Left renal pelvis (tissue), 4 donors: ENCODE measurements at regions not wholly inside any gene's neighbourhood (a gene's known extent, or its start where the extent isn't known, plus 50 kb on each side); places are given as distances from the start of the nearest gene placed in this dataset.

Experiments used
- DNase-seq, 4 donors: peaks; one replicate each; pipeline ENCODE4 v3.0.0-alpha.2; 2013; ENCODE audit warnings: low read depth in 4 of 4, low spot score in 3 of 4

DNA sequence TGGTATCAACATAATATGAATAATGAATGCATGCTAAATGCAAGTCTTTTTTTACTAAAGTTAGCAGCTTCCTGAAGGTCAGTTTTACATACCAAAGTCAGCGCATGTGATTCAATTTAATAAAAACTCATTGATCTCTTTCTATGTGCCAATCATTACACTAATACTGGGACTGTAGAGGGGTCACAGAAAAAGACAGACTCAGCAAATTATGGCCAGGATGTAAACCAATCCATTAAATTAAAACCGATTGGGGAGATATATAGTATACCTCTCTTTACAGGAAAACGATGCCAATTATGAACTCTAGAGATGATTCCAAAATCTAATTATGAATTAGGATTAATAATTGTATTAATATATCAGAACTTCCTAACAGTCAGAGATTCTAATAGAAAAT lies 624.4 kb upstream of the PCDH20 start:
- no peak for DNase-seq

DNA sequence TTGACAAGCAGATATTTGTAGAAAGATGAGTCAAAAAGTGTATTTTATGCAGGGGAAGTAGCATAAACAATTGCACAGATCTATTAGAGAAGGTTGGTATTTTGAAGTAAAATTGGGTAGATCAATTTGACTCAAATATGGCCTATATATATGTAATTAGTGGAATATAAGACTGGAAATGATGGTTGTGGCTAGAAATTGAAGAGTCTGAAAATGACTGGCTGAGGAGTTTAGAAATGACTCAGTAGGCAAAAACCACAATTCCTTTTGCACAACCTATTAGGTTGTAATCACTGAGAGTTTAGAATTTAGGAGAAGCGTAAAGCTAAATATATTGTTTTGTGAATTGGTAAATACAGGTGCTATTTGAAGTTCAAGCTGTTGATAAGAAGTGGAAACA lies 622.6 kb upstream of the PCDH20 start:
- no peak for DNase-seq

DNA sequence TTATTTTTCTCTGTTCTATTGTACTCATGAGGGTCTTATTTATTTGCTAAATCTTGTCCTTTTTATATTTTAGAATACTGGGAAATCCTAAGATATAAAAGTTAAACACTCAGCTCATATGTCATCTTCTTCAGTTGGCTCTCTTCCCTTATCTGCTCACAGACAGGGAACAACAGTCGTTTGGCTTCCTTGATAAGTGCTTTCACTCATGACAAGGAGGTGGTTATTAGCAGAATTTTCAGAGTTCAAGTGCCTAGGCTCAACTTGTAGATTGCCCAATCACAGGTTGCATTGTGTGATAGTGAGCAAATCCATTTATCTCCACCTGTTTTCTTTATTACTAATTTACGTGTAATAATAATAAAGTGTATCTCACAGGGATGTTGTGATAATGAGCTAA lies 620.3 kb upstream of the PCDH20 start:
- no peak for DNase-seq

DNA sequence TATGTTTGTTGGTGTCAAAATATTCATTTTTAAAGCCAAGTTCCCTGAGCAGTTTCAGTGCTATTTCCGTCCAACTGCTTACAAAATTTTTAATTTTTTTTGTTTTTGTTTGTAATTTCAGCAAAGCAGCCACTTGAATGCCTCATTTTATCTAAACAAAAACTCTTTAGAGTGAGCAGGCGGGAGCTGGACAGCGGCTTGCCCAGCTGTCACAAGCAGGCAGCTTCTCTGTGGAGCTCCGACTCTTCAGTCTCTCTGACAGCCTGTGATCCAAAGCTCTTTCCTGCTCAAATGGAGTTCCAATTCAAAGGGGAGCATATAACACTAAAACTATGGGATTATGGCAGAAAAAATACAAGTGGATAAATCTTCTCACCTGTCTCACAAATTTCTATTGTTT lies 618.3 kb upstream of the PCDH20 start:
- no peak for DNase-seq

DNA sequence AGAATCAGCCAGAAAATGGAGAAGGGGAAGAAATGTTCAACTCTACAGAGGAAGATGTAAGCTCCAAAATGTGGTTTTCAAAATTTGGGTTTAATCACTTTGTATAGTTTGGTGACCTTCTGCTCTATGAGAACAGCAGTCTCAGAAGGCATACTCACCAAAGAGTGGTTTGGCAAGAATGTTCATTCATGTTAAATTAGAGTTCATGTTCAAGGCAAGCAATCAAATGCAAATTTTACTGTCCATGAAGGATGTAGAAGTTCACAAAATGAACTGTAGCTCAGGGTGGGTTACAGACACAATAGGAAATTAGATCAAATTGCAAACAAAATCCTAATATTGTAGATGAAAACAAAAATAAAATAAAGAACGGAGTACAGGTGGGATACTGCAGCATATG lies 606.7 kb upstream of the PCDH20 start:
- DNase-seq, result no peak

GRCh38 chr13:62019858-62020257 lies 604.2 kb upstream of the PCDH20 start:
- DNase-seq, result no peak

DNA sequence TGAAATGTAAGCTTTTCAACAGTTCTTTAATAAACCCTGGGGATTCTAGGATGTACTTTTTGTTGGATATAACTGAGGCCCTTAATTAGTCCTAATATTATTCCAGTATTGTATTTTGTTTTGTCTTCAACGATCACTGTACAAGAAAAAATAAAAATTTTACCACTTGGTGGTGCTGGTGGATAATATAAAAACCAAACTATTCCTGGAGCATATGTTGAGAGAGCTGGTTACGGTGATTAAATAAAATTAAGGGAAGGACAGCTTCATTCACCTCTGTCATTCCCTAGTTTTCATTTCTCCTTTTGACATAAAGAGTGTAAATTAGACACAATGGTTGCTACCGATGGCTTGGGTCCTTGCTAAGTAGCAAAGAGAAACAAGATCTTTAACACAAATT lies 598.6 kb upstream of the PCDH20 start:
- DNase-seq, result peak in 3 of 4 donors; percentile 5 to 21 (median 12)

- DNase-seq, result no peak
Measured at GRCh38 chr13:62003452-62003851, 587.8 kb upstream of the PCDH20 start.

DNA sequence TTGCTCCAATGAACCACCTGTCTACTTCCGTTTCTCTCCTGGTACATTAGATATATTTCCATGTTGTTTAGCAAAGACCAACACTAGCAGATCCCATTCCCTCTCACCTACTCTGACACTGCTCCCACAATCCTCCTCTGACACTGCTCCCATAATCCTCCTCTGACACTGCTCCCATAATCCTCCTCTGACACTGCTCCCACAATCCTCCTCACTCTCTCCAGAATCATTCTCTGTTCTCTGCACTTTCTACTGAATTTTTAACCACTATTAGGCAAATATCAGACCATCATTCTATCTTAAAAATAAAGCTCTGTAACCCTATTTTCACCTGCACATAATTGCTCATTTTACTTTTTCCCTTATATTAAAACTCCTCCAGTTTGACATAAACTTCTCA lies 578.5 kb upstream of the PCDH20 start:
- no peak for DNase-seq

GRCh38 chr13:61989978-61990377 lies 574.3 kb upstream of the PCDH20 start:
- no peak for DNase-seq

DNA sequence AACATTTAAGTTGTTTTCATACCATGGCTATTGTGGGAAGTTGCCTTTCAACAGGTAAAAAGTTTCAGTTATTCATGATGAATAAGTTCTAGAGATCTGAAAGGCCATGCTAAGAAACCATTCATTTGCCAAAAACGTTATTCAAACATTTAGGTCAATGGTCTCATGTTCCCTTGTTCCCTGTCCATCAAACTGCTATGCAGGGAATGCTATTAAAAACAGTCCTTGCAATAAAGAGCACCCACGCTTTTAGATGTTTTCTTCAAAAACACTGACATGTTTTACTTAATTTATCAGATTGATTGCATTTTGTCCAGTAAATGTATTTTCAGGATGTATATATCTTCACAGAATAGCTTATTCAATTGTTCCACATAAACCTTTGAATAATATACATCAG lies 573.2 kb upstream of the PCDH20 start:
- DNase-seq, result no peak

- DNase-seq, result no peak
Measured at GRCh38 chr13:61975001-61975400, 559.4 kb upstream of the PCDH20 start.

- DNase-seq, result no peak
Measured at GRCh38 chr13:61965756-61966155, 550.1 kb upstream of the PCDH20 start.

GRCh38 chr13:61960981-61961380 lies 545.3 kb upstream of the PCDH20 start:
- no peak for DNase-seq

GRCh38 chr13:61954092-61954491 lies 538.4 kb upstream of the PCDH20 start:
- DNase-seq, result peak in 2 of 4 donors; percentile 14

DNA sequence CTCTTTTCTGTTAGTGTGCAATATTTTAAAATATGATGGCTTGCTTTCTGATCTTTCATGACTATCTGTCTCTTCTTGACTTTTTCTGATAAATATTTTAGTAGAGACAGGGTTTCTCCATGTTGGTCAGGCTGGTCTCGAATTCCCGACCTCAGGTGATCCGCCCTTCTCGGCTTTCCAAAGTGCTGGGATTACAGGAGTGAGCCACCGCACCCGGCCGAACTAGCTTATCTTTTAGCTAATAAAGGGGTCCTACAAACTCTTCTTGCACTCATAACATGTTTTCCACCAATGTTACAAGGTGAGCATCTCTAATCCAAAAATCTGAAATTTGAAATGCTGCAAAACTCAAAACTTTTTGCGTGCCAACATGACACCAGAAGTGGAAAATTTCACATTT lies 535.2 kb upstream of the PCDH20 start:
- no peak for DNase-seq

DNA sequence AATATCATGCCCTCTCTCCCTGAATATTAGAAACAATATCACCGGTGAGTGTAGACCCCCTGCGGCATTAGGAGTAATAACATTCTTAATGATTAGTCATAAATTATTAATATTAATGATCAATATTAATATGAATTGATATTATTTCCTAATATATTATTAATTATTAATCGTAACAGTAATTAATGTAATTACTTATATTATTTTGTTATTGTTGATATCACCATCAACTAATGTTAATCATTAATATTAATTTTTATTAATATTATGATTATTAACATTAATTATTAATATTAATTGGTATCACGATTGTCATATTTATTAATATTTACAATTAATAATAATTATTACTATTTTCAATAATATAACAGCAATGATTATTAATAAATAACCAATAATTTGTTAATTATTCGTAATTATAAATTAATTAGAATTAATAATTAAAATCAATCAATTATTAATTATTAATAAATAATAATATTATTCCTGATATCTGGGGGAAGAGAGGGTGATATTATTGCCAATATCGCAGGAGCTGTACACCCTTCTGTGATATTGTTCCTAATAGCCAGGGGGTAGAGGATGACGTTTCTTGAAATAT lies 528.8 kb upstream of the PCDH20 start:
- DNase-seq, result no peak

GRCh38 chr13:61935710-61936109 lies 520.1 kb upstream of the PCDH20 start:
- DNase-seq, result no peak

DNA sequence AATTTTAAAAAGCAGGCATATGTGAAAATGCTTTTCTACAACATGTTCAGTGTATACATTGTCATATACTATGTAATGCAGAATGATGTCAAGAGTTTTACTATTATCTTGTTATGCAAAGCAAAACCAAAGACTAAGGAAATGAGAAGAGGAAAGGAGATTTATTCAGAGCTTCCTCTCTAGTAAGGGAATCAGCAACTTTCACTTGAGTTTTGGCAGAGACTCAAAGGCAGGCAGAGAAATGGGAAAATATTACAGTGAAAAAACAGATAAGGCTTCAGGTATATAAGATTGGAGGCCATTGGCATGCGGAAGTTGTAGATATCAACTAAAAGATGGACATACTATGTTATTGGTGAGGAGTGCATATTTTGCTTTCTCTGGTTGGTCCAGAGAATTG lies 512.0 kb upstream of the PCDH20 start:
- DNase-seq, result no peak

DNA sequence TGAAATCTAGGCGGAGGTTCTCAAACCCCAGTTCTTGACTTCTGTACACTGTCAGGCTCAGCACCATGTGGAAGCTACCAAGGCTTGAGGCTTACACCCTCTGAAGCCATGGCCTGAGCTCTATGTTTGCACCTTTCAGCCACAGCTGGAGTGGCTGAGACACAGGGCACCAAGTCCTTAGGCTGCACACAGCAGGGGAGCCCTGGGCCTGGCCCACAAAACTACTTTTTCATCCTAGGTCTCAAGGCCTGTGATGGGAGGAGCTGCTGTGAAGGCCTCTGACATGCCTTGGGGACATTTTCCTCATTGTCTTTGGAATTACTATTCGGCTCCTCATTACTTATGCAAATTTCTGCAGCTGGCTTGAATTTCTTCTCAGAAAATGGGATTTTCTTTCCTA lies 503.2 kb upstream of the PCDH20 start:
- DNase-seq, result no peak

- DNase-seq, result no peak
Measured at GRCh38 chr13:61916483-61916882, 500.8 kb upstream of the PCDH20 start.

GRCh38 chr13:61913183-61913582 lies 497.5 kb upstream of the PCDH20 start:
- no peak for DNase-seq

- no peak for DNase-seq
Measured at GRCh38 chr13:61908906-61909615, 493.4 kb upstream of the PCDH20 start.
